HG02840 (cell line): ENCODE measurements at regions not wholly inside any gene's neighbourhood (a gene's known extent, or its start where the extent isn't known, plus 50 kb on each side); places are given as distances from the start of the nearest gene placed in this dataset.
"Not testable (repeated sequence)": the region's sequence is repeated elsewhere in the genome, so short reads cannot be mapped to it uniquely, and the experiment has no call there.

Experiments used
- ATAC-seq: cut with Tn5 transposase; IDR thresholded peaks from one replicate; pipeline ENCODE4 v1.9.1; 2021; ENCODE audit warnings: mild to moderate bottlenecking, moderate library complexity, moderate number of reproducible peaks; ENCODE audit not compliant: unreplicated experiment, low FRiP score

DNA sequence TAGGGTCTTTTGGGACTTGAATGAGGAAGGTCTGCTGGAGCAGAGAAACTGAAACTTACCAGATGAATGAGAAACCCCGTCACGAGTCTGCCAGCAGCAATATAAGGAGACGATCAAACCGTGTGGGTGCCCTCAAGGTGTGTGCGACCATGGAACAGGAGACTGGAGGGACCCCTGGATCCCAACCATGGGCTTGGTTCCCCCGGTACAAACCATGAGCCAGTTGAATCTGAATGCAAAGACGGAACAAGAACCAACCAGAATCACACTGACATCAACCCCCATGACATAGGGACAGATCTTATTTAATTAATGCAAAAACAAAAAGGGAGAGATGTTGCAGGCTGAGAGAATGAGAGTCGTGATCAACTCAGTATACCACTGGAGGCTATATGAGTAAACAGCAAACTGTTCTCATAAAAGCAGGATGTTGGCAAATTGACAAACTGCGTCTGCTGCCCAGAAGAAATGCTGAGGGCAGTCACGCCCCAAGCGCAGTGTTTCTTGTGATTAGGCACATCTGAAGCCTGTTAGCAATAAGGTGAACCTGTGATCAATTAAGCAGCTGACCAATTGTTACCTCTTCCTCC lies 475.5 kb upstream of the ACO1 start:
- no peak for ATAC-seq

DNA sequence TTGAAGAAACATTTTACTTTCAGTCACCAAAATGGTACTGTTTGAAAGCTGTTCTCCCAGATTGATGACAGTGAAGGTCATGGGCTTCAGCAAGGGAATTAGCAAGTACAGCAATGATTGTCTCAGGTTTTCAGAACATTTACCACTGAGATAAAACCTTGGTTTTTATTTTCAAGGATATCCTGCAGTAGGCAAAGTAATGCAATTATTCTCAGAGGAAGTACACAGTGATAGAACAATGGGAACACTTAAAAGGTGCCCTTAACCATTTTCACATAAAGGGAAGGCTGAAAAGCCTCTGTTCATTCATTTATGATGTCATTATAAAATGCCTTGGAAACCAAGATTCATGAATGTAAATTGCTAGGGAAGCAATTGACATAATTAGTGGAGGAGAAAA lies 471.8 kb upstream of the ACO1 start:
- no peak for ATAC-seq

DNA sequence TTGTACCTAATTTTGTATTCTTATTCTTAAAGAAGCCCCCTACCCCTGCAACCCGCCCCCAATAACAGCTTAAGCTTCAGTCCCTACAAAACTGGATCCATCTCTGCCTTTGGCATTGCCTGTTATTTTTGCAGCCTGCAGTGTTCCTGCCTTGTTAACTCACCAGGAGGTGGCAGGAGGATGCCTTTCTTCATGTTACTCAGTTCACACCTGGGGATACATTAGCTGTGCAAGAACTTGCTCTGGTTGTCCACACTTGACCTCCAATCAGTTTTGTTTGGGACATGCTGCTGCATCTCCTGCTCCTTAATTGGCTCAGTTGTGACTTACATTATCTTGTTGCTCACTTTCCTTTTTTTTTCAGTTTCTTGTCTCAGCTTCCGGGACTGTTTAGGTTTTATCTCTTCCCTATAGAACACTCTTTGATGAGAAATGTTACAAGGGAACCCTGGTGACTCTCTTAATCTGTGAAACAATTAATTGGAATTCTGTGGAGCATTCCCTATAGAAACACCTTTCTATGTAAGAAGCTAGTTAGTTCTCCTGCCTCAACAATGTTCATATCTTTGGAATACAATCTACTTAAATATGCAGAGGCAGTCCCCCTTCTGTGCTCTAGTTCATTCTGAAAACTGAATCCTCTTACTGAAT lies 467.7 kb upstream of the ACO1 start:
- no peak for ATAC-seq

DNA sequence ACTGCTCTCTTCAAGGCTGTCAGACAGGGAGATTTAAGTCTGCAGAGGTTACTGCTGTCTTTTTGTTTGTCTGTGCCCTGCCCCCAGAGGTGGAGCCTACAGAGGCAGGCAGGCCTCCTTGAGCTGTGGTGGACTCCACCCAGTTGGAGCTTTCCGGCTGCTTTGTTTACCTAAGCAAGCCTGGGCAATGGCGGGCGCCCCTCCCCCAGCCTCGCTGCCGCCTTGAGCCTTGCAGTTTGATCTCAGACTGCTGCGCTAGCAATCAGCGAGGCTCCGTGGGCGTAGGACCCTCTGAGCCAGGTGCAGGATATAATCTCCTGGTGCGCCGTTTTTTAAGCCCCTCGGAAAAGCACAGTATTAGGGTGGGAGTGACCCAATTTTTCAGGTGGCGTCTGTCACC lies 446.7 kb upstream of the ACO1 start:
- not testable (repeated sequence) for ATAC-seq

DNA sequence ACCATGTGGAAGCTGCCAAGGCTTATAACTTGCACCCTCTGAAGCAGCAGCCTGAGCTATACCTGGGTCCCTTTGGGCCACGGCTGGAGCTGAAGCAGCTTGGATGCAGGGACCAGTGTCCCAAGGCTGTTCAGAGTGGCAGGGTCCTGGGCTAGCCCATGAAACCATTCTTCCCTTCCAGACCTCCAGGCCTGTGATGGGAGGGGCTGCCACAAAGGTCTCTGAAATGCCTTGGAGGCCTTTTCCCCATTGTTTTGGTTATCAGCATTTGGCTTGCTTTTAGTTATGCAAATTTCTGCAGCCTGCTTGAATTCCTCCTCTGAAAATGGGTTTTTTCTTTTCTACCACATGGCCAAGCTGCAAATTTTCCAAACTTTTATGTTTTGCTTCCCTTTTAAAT lies 433.7 kb upstream of the ACO1 start:
- ATAC-seq: no peak

DNA sequence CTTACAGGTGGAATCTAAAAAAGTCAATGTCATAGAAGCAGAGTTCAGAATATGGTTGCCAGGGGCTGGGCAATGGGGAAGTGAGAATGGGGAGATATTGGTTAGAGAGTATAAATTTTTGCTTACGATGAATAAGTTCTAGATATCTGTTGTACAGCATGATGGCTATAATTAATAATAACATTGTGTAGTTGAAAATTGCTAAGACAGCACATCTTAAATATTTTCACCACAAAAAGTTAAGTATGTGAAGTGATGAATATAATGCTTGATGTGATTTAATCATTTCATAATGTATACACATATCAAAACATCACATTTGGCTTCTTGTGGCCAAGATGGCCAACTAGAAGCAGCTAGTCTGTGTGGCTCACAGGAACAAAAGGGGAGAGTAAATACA lies 425.9 kb upstream of the ACO1 start:
- ATAC-seq: no peak

DNA sequence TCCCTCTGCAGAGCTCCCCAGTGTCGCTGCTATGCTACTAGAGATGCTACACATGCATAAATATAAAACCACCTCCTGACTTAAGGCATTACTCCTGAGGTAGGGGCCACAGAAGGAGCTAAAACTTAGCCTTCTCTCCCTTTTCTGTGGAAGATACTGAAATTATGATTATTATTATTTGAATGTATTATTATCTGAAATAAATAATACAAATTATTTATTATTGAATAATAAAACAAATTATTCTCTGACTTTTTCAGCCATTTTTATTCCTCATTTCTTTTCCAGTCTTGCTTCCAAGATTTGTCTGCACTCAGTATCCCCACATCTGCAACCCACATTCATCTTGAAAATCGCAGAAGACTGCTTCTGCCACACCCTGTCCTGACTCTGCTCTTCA lies 414.9 kb upstream of the ACO1 start:
- no peak for ATAC-seq

DNA sequence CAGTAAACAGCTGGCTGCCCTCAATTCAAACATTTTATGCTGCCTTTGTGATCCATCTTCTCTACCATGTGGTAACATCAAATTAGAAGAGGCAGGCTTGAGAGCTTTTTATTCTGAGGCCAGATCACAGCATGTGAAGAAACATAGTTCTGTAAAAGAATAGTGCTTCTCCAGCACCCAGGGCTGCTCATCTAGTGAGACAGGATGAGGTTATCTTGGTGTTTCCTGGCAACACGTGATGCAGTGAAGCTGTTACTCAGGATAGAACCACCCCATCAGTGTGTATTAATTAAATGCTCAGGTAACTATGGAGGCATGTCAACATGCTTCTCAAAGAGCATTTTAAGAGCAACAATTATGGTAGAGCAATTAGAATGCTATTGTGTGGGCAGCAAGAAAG lies 400.5 kb upstream of the ACO1 start:
- ATAC-seq: no peak

DNA sequence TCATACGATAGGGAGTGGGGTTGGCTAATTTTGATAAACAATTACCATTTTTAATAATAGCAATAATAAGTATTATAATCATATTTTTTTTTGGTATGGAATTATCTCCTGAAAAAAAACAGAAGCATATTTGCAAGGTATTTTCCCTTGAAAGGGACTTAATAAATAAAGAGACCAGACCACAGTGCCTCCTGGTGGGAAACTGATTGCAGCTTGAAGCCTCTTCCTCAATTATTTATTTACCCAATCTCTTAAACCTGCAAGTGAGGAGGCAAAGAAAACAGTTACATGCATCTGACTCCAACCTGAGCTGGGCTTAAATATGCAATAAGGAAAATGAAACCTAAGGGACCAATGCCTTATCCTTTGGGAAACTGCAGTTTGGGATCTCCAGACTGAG lies 388.1 kb upstream of the ACO1 start:
- no peak for ATAC-seq

DNA sequence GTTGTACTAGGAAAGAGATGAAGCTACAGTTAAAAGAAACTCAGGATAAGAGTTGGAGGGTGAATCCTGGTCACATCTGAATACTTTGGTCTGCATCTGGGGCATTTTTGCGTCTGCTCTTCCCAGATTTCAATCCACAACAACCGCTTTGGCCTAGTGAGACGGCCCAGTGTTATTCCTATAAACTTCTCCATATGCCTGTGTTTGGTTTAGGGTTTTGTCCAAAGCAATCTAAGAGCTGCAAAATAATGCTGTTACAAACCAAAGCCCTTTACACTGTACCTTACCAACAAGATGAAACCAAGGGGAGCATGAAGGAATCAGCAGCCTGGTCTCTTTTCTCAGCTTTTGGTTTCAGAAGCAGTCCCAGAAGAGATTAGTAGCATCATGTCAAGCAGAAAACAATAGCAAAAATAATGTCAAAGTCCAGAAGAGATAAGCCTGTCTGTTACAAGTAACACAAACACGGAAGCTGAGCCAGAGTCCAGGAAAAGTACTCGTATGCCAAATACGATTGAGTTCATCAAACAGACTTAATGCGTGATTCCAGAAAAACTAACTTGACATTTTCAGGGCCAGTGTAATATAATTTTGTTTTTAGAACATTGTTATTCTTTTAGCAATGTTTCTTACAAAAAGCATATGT lies 379.9 kb upstream of the ACO1 start:
- no peak for ATAC-seq

DNA sequence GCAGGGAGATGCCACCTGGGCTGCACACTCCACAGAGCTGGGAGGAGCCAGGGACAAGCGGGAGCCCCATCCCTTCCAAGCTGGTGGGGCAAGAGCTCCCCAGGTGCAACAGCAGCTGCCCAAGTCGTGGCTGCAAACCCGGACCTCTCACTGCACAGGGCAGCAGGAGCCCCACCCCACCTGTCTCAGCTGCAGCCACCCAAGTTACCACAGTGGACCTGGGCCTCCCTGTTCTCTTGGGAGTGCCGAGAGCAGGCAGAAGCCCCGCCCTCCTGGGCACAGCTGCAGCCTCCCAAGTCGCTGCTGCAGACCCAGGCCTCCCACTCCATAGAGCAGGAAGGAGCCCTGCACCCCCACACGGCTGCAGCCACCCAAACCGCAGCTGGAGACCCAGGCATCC lies 374.1 kb upstream of the ACO1 start:
- ATAC-seq: no peak

DNA sequence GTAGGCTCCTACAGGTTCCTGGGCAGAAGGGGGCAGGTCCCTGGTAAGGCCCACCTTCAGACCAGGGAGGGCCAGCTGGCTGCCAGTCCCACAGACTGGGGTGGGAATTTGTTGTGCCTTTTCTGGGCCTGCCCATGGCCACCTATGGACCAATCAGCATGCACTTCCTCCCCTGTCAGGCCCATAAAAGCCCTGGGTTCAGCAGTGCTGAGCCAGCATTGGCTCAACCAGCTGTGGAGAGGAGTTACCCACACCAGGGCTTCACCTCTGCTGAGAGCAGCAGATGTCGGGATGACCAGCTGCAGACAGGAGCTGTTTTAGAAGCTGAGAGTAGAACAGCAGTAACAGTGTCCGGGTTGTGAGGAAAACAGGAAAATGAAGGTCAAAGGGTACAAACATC lies 373.4 kb upstream of the ACO1 start:
- no peak for ATAC-seq

DNA sequence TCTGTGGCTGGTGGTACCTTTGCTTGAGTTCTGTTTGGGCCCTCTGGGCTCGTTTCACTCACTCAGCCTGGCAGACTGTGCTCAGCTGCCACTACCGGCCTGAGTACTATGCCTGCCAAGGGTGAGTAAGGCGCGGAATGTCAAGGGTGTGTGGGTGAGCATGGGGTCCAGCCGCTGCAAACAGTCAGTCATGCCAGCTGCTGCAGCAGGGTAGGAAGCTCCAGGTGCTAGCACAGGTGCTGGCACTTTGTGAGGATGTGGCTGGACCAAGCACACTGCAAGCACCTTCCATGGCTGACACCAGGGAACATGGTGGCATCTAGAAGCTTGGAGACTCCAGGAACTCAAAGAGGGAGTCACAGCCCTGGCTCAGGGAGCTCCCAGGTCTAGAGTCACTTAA lies 368.6 kb upstream of the ACO1 start:
- no peak for ATAC-seq

DNA sequence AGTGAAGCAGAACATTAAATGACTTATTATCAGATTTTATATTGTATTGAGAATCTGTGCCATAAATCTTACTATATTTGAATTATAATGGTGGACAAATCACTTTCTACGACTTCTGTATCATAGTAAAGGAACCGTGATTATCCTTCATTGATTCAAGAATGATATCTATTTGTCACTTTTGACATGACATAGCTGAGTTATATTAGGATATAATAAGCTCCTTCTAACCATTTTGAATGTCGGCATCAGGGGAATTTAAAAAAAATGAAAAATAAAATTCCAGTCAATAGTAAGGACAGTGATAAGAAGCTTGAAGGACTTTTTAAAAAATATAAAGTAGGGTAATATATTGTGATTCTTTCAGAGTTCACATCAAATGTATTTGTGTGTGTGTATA lies 338.9 kb upstream of the ACO1 start:
- no peak for ATAC-seq

DNA sequence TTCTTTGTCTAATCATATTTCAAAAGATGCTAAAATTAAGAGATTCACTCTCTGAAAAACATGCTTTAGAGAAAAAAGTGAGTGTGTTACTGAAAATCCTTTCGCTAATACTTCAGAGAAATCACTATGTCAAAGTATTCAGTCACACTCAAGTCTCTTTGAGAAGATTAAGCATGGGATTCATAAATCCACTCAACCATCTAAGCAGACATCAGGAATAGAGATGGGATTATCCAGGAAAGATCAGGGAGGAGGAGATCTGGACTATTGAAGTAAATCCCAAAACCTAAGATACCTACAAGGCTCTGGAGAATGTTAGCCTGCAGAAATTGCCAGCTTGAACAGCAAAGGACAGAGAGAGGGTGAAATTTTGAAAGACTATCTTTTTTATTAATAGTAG lies 317.2 kb upstream of the ACO1 start:
- ATAC-seq: no peak

DNA sequence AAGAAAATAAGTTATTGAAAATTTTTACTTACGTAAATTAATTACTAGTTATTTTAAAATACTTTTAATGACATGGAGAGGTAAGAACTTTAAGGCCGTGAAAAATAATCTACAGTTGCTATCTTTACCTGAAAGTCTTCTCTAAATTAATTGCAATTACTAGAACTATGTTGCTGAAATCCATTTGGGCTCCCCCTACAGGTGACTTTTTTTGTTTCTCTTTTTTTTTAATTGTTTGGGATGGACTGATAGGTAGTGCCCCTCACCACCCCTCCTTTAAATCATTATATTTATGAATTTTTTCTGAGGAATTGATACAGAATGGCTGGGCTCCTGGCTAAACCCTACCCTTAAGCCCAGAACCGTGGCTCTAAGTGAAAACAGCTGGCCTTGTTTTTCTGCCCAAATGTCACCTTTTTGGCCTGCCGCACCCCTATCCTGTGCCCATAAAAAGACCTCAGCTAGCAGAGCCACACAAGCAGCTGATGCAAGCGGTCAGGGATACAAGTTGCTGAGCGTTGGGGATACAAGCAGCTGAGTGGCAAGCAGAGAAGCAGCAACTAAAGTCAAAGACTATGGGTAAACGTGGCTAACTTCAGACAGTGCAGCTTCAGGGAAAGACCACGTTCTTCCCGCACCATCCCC lies 315.2 kb upstream of the ACO1 start:
- ATAC-seq: no peak

DNA sequence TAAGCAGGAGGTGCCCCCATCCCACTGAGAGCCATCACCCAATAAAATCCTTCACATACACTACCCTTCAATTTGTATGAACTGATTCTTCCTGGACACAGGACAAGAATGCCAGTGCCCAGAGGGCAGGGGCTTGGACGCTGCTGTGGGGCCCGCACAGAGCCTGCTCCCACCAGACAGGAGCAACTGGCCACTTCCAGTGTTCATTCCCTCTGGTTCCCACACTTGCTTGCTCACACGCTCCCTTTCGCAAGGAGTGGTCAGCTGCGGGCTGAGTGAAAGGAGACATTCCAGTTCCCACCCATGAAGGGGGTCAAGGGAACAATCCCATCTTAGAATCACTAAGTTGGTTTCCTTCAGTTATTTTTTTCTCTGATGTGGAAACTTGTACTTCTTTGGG lies 314.5 kb upstream of the ACO1 start:
- no peak for ATAC-seq

DNA sequence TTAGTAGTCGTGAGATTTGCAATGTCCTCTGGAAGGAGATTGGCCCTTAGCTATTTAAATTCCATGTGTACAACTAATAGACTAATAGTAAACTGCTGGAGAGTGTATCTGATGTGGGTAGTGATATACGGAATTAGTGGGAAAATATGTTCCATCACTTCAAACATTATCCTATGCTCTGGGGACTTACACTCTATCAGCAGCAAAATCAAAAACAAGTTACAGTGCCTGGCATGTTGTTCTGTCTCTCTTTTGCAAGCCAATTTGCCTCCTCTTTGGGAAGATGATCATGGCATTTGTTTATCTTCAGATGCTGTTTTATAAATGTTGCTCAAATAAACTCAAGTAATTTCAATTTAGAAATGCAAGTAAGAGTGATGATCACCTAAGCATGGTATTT lies 311.9 kb upstream of the ACO1 start:
- ATAC-seq: no peak

DNA sequence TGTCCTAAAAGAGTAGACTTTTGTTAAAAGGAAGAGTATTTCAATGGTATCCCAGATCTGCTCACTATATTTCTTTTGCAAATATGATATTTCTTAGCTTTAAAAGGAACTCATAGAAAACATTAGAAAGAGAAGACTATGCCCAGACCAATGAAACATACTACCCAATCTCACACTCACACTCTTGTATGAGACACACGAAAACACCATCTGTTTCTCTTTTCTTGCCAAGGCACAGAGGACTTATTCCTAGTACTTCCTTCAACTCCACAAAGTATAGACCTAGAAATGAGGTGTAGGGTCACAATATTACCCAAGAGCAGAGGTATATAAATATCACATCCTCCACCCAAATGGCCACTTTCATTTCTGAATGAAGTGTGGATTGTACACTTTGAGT lies 292.4 kb upstream of the ACO1 start:
- no peak for ATAC-seq

DNA sequence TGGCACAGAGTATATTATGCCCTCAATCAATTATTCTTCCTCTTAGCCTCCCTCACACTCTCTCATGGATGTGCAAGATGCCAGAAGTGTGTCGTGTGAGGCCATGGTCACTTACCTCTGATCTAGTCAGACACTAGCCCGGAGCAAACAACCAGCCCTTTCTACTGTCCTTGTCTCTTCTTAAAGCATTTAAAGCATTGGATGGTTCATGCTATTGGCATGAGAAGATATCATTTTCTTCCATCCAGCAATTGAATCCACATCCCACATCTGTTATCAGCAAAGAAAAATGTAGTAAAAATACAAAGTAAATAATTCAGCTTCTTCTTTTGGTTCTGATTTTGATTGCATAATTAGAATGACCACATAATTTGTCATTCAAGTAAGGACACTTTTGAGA lies 267.2 kb upstream of the ACO1 start:
- no peak for ATAC-seq

DNA sequence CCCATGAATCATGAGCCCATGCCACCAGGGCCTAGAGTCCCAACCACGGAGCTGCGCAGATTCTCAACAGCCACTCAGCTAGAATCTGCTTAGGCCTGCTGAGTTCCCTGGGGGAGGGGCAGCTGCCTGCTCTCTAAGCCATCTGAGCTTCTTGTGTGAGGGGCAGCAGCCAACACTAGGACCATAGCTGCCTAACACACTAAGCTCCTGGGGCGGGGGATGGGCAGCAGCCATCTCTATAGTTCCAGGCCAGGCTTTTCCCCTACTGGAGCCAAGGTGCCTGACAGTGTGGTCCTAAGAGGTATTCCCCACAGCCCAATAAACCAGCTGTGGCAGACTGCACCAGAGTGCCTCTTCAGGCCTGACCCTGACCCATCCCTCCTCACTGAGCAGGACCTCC lies 255.9 kb upstream of the ACO1 start:
- no peak for ATAC-seq

DNA sequence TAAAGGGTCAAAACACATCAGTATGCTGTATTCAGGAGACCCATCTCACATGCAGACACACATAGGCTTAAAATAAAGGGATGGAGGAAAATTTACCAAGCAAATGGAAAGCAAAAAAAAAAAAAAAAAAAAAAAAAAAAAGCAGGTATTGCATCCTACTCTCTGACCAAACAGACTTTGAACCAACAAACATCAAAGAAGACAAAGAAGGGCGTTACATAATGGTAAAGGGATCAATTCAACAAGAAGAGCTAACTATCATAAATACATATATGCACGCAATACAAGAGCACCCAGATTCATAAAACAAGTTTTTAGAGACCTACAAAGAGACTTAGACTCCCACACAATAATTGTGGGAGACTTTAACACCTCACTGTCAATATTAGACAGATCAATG lies 253.7 kb upstream of the ACO1 start:
- ATAC-seq: not testable (repeated sequence)
